ENCODE measurements at regions not wholly inside any gene's neighbourhood (a gene's known extent, or its start where the extent isn't known, plus 50 kb on each side); places are given as distances from the start of the nearest gene placed in this dataset.

DNA sequence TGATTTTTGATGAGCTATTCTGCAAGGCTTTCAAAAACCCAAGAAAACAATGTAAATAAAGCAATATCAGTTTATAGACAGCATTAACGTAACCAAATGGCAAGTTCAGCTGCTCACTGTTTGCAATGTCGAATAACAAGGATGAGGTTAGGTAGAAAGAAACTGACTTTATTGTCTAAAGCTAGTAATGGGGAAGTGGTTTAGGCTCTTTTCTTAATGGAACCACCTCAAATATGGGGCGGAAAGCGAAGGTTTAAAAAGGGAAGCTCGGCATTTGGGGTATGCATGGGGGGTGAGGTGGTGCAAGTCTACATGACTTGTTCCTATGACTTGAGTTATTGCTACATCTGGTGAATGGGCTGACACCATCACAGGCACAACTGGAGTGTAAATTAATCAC, 1060.2 kb downstream of the NSUN3 start:
- Mint-ChIP-seq H3K27me3 (no peaks in the 10 kb centered on the region), H3K4me1 (no peaks in the 10 kb centered on the region), H3K27ac (no peak overlapping the region), H3K9me3 (ENCODE audit: low read depth) (peaks cover 10% of the 10 kb centered on the region), H3K4me3 (no peak overlapping the region), H3K36me3 (no peaks in the 10 kb centered on the region)
- ATAC-seq: no peak
- CTCF ChIA-PET: no interaction called here
- DNase-seq: no peak

DNA sequence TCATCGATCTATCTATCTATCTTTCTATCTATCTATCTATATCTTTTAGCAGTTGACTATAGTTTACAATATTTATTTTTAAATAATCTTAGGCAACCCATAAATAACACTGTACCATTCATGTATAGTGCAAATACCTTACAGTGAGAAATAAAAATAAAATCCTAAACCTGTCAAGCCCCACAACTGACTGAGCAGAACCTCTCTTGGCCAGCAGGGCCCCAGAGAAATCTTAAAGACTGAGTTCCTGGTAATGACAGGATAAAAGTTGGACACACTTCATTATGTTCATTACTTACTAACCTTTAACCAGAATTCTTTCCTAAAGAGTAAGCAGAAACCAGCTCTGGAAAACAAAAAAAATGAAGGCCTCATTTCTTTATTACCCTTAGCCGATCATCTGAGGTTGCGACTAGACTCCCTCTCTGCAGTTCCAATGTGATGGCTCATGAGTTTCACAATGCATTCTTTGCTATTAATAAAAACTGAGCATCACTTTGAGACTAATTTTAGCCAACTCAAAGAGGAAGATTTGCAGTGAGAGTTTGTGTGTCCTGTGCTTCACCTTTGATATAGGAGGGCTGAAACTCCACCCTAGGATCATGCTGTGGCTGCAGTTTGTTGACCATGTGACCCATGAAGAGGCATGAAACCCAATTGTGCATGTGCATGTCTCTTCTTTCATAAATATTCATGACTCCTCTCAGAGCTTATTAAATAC, 1072.0 kb downstream of the NSUN3 start:
- no peaks in the 10 kb centered on the region for H3K36me3 Mint-ChIP-seq
- peaks cover 2% of the 10 kb centered on the region for H3K9me3 Mint-ChIP-seq (ENCODE audit: low read depth)
- no peak overlapping the region for H3K4me3 Mint-ChIP-seq
- no peak for ATAC-seq
- CTCF ChIA-PET: interaction anchor here (0.7 kb wide), 1 partner anchor 18 kb away, joined by 3 read pairs; no protein-coding TSS in a partner anchor
- no peaks in the 10 kb centered on the region for H3K4me1 Mint-ChIP-seq
- H3K27me3 Mint-ChIP-seq: no peaks in the 10 kb centered on the region
- no peak for DNase-seq
- no peak overlapping the region for H3K27ac Mint-ChIP-seq

DNA sequence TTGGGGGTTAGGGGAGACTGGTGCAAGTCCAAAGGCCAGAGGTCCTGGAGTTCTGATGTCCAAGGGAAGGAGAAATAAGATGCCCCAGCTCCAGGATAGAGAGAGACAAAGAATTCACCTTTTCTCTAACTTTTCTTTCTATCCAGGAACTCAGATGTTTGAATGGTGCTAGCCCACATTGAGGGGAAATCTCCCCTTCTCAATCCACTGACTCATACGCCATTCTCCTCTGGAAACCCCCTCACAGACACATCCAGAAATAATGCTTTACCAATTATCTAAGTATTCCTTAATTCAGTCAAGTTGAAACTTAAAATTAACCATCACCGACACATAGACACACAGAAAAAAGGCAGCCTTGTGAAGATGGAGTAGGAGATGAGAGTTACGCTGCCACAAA, 1085.2 kb downstream of the NSUN3 start:
- H3K27ac Mint-ChIP-seq: no peak overlapping the region
- no peaks in the 10 kb centered on the region for H3K4me1 Mint-ChIP-seq
- CTCF ChIA-PET: no interaction called here
- ATAC-seq (no peak), DNase-seq (no peak)
- H3K36me3 Mint-ChIP-seq: no peaks in the 10 kb centered on the region
- H3K9me3 Mint-ChIP-seq (ENCODE audit: low read depth): no peaks in the 10 kb centered on the region
- no peaks in the 10 kb centered on the region for H3K27me3 Mint-ChIP-seq
- no peak overlapping the region for H3K4me3 Mint-ChIP-seq

DNA sequence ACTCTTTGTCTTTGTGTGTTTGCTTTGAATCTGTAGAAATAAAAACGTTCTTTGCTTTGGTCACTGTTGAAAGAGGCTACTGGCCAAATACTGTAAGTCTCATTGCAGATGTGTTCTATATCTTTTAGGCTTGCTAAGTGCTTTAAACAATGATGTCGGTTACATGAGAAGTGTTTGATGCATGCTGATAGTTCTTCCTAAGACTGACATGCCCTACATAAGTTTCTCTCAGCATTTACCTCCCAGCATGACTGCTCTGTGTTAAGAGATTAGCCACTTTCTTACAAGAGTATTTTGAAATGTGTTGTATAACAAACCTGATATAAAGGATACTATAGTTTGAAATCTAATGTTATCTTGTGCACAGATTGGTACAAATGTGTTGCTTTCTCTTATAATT, 1088.7 kb downstream of the NSUN3 start:
- ATAC-seq: no peak
- no peak overlapping the region for H3K4me3 Mint-ChIP-seq
- H3K27ac Mint-ChIP-seq: no peak overlapping the region
- H3K4me1 Mint-ChIP-seq: no peaks in the 10 kb centered on the region
- peaks cover 6% of the 10 kb centered on the region for H3K9me3 Mint-ChIP-seq (ENCODE audit: low read depth)
- CTCF ChIA-PET: no interaction called here
- no peak for DNase-seq
- no peaks in the 10 kb centered on the region for H3K36me3 Mint-ChIP-seq
- no peaks in the 10 kb centered on the region for H3K27me3 Mint-ChIP-seq

DNA sequence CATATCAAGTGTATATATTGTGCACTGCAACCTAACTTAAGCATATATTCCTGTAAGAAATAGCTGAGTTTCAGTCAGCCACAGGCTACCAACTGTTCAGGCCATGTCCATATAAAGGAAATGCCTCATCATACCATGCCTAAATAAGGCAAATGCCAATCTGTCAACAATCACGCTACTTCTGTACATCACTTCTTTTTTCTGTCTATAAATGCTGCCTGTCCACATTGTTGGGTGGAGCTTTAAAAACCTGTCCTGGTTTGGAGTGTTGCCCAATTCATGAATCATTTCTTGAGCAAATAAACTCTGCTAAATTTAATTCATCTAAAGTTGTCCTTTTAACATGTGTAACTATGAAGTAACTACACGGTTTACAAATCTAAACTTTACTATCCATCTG, 1091.9 kb downstream of the NSUN3 start:
- CTCF ChIA-PET: no interaction called here
- Mint-ChIP-seq H3K4me1 (no peaks in the 10 kb centered on the region), H3K4me3 (no peak overlapping the region), H3K9me3 (ENCODE audit: low read depth) (peaks cover 10% of the 10 kb centered on the region), H3K27me3 (no peaks in the 10 kb centered on the region), H3K27ac (no peak overlapping the region), H3K36me3 (no peaks in the 10 kb centered on the region)
- no peak for ATAC-seq
- DNase-seq: no peak

DNA sequence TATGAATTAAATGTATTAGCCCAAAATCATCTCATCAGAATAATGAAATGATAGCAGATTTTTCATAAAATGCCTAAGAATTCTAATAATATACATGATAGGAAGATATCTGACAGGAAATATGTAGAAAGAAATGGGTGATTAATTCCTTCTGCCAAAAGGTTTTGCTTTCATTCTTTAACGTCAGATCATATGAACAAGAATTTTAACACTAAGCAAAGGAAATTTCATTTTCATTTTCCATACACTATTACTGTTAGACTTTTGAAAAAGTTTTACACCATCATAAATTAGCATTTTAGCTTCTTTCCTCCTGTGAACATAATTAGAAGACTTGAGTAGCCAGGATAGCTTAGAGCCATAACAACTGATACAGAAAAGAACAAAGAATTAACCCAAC, 1099.9 kb downstream of the NSUN3 start:
- DNase-seq (no peak), ATAC-seq (no peak)
- H3K27ac Mint-ChIP-seq: no peak overlapping the region
- peaks cover 7% of the 10 kb centered on the region for H3K9me3 Mint-ChIP-seq (ENCODE audit: low read depth)
- CTCF ChIA-PET: no interaction called here
- H3K27me3 Mint-ChIP-seq: no peaks in the 10 kb centered on the region
- no peaks in the 10 kb centered on the region for H3K36me3 Mint-ChIP-seq
- no peaks in the 10 kb centered on the region for H3K4me1 Mint-ChIP-seq
- H3K4me3 Mint-ChIP-seq: no peak overlapping the region

DNA sequence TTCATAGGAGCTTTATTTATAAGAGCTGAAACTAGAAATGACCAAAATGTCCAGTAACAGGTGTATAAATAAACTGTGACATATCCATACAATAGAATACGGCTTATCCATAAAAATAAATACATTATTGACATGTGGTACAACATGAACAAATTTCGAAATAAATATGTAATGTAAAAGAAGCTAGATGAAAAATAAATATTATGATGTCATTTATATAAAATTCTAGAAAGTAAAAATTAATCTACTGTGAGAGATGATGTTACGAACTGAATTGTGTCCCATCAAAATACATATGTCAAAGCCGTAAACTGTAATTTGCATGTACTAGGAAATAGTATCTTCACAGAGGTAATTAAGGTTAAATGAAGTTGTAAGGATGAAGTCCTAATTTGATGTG, 1104.9 kb downstream of the NSUN3 start:
- no peaks in the 10 kb centered on the region for H3K36me3 Mint-ChIP-seq
- no peaks in the 10 kb centered on the region for H3K4me1 Mint-ChIP-seq
- no peak overlapping the region for H3K4me3 Mint-ChIP-seq
- H3K27ac Mint-ChIP-seq: no peak overlapping the region
- H3K9me3 Mint-ChIP-seq (ENCODE audit: low read depth): peaks cover 5% of the 10 kb centered on the region
- ATAC-seq (no peak), DNase-seq (no peak)
- CTCF ChIA-PET: no interaction called here
- H3K27me3 Mint-ChIP-seq: no peaks in the 10 kb centered on the region

DNA sequence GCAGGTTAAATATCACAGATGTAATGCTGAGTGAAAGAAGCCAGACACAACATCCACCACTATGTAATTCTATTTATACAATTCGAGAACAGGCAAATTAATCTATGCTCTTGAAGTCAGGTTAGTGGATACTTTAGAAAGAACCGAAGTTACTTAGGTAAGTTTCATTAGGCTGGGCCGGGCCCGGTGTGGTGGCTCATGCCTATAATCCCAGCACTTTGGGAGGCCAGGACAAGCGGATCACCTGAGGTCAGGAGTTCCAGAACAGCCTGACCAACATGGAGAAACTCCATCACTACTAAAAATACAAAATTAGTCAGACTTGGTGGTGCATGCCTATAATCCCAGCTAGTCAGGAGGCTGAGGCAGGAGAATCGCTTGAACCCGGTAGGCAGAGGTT, 1105.7 kb downstream of the NSUN3 start:
- ATAC-seq: no peak
- H3K27ac Mint-ChIP-seq: no peak overlapping the region

DNA sequence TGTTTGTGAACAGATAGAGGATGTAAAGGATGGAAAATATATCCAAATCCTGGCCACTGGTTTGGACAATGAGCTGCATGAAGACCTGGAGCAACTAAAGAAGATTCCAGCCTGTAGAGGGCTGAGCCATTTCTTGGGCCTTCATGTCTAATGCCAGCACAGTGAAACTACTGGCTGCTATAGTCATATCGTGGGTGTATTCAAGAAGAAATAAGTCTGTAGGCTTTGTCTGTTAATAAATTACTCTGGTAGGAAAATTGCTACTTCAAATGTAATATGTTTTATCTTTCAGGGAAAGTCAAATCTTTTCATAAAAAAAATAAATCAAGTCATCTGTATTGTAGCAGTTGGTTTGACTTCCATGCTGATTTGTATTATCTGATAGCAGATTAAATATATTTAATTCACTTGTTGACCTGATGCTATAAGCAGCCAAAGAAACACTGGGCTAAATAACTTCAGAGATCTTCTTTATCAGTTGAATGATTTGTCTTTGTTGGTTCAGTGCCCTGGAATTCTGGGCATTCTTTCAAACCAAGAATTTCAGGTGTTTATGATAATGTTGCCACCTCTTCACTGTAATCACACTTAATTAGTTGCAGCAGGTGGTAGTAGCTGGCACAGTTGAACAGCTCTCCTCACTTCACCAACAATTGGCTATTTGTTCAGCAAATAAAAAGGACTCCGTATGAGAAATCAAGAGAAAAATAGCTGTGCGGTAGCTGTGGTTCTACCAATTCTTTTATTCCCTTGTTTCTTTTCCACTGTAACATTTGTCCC, 1109.5 kb downstream of the NSUN3 start:
- Mint-ChIP-seq H3K4me1 (no peaks in the 10 kb centered on the region), H3K27ac (no peak overlapping the region), H3K4me3 (no peak overlapping the region), H3K9me3 (ENCODE audit: low read depth) (peaks cover 5% of the 10 kb centered on the region), H3K27me3 (no peaks in the 10 kb centered on the region), H3K36me3 (no peaks in the 10 kb centered on the region)
- CTCF ChIA-PET: no interaction called here
- no peak for ATAC-seq
- no peak for DNase-seq

More for the DNA sequence above, 1105.7 kb downstream of the NSUN3 start:
- DNase-seq: no peak
- H3K4me1 Mint-ChIP-seq: no peaks in the 10 kb centered on the region
- no peaks in the 10 kb centered on the region for H3K36me3 Mint-ChIP-seq
- no peak overlapping the region for H3K4me3 Mint-ChIP-seq
- H3K9me3 Mint-ChIP-seq (ENCODE audit: low read depth): peaks cover 5% of the 10 kb centered on the region
- CTCF ChIA-PET: no interaction called here
- no peaks in the 10 kb centered on the region for H3K27me3 Mint-ChIP-seq

DNA sequence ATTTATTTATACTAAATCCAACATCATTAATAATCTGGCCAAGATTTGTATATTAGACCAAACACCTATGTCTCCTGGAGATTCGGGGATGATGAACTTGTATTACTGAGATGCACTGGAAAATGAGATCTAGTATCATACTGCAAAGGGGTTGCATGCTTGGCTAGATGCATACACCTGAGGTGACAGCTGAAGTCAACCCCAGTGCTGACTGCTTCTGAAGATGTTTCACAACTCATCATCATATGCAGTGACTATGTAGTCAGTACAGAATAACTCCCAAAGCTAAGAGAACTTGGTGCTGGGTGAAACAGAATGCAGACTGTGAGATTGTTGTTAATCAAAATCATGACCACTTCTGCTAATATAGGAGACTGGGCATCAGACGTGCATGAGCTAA, 1114.2 kb downstream of the NSUN3 start:
- Mint-ChIP-seq H3K4me1 (no peaks in the 10 kb centered on the region), H3K27me3 (no peaks in the 10 kb centered on the region), H3K9me3 (ENCODE audit: low read depth) (peaks cover 3% of the 10 kb centered on the region), H3K27ac (no peak overlapping the region), H3K36me3 (no peaks in the 10 kb centered on the region), H3K4me3 (no peak overlapping the region)
- ATAC-seq (no peak), DNase-seq (no peak)
- CTCF ChIA-PET: no interaction called here

DNA sequence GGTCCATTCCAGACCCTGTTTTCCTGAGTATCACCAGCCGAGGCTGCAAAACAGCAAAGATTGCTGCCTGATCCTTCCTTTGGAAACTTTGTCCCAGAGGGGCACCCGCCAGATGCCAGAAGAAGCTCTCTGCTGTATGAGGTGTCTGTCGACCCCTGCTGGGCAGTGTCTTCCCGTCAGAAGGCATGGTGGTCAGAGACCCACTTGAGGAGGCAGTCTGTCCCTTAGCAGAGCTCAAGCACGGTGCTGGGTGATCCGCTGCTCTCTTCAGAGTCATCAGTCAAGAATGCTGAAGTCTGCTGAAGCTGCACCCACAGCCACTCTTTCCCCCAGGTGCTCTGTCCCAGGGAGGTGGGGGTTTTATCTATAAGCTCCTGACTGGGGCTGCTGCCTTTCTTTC, 1121.2 kb downstream of the NSUN3 start:
- no peak for ATAC-seq
- no peak overlapping the region for H3K27ac Mint-ChIP-seq

DNA sequence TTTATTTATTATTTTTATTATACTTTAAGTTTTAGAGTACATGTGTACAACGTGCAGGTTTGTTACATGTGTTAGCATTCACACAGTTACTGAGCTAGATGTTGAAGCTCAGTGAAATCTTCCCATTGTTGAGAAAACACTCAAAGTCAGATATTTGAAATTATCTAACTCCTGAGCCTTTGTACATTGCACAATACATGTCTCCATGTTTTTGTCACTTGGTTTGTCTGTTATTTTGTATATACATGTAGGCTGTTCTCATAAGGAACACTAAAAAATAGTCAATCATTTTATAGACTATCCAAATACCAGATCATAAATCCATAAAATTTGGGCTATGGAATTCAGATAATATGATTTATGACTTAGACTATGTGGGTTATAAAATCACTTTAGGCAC, 1126.5 kb downstream of the NSUN3 start:
- H3K9me3 Mint-ChIP-seq (ENCODE audit: low read depth): no peaks in the 10 kb centered on the region
- no peaks in the 10 kb centered on the region for H3K4me1 Mint-ChIP-seq
- no peaks in the 10 kb centered on the region for H3K27me3 Mint-ChIP-seq
- no peak overlapping the region for H3K4me3 Mint-ChIP-seq
- DNase-seq (no peak), ATAC-seq (no peak)
- no peaks in the 10 kb centered on the region for H3K36me3 Mint-ChIP-seq
- H3K27ac Mint-ChIP-seq: no peak overlapping the region
- CTCF ChIA-PET: no interaction called here

More for the DNA sequence above, 1121.2 kb downstream of the NSUN3 start:
- Mint-ChIP-seq H3K4me3 (no peak overlapping the region), H3K36me3 (no peaks in the 10 kb centered on the region), H3K4me1 (no peaks in the 10 kb centered on the region), H3K9me3 (ENCODE audit: low read depth) (peaks cover 4% of the 10 kb centered on the region), H3K27me3 (no peaks in the 10 kb centered on the region)
- CTCF ChIA-PET: no interaction called here
- DNase-seq: no peak

DNA sequence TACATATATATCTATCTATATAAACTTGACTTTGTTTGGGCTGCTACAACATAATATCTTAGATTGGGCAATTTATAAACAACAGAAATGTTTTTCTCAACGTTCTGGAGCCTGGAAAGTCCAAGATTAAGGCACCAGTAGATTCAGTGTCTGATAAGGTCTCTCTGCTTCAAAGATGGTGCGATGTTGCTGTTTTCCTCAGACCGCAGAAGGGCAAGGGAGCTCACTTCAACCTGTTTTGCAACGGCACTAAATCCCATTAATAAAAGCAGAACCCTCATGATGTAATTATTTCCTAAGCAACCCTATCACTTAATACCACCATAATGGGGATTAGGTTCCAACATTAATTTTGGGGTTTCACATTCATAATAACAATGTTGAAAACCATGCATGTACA, 1134.8 kb downstream of the NSUN3 start:
- ATAC-seq (no peak), DNase-seq (no peak)
- H3K9me3 Mint-ChIP-seq (ENCODE audit: low read depth): peaks cover 5% of the 10 kb centered on the region
- H3K4me1 Mint-ChIP-seq: no peaks in the 10 kb centered on the region
- no peaks in the 10 kb centered on the region for H3K36me3 Mint-ChIP-seq
- no peak overlapping the region for H3K27ac Mint-ChIP-seq
- CTCF ChIA-PET: no interaction called here
- no peak overlapping the region for H3K4me3 Mint-ChIP-seq
- no peaks in the 10 kb centered on the region for H3K27me3 Mint-ChIP-seq

DNA sequence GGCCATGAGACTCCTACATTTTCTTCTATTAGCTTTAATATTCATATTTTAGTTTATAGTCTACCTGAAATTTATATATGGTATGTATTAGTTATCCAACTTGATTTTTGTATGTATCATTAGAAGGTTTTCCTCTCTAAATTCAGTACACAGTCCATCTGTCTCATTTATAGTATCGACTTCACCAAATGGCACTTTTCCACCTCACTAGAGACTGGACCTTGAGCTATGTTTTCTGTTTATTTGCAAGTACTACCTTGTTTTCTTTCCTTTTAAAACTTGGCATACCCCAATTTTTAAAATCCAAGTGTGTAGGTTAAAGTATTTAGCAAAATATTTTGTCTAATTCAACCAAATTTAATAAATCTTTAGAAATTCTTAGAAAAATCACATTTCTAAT, 1137.5 kb downstream of the NSUN3 start:
- Mint-ChIP-seq H3K27me3 (no peaks in the 10 kb centered on the region), H3K4me3 (no peak overlapping the region), H3K9me3 (ENCODE audit: low read depth) (peaks cover 9% of the 10 kb centered on the region), H3K4me1 (no peaks in the 10 kb centered on the region), H3K36me3 (no peaks in the 10 kb centered on the region), H3K27ac (no peak overlapping the region)
- DNase-seq (no peak), ATAC-seq (no peak)
- CTCF ChIA-PET: no interaction called here

All from activated CD8-positive, alpha-beta memory T cell treated with anti-CD3 and anti-CD28 coated beads, Interleukin-2, amount 10 ng/mL, durations not matched to agents 7 days and 5 days (primary cell).